ENCODE measurements at regions not wholly inside any gene's neighbourhood (a gene's known extent, or its start where the extent isn't known, plus 50 kb on each side); places are given as distances from the start of the nearest gene placed in this dataset.

DNA sequence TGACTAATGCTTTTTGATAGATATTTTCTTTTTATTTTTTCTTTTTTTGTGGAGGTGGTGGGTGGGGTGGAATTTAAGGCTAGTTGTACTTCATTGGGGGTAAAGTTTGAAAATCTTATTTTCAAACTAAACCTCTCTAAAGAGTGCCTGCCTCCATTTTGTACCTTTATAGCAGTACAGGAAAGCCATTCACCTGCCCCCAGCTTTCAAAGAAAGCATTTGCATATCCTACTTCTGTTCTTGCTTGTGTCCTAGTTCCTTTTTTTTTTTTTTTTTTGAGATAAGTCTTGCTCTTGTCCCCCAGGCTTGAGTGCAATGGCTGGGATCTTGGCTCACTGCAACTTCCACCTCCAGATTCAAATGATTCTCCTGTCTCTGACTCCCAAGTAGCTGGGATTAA is 766.2 kb upstream of the LRRC4C start:
- TF ChIP-seq CREB1 (IDR thresholded peaks at IDR 0.05) (no peak), CREB1 (CRISPR knock-in tag; IDR thresholded peaks at IDR 0.05) (no peak), ZNF720 (CRISPR knock-in tag; IDR thresholded peaks at IDR 0.05) (no peak), POLR2A (IDR thresholded peaks at IDR 0.05; ENCODE audit: insufficient read depth in 1 of 2, low read depth in 2 of 2, low read length in 2 of 2) (no peak), MEIS2 (CRISPR knock-in tag; IDR thresholded peaks at IDR 0.05) (no peak), EZH2 (conservative IDR thresholded peaks at IDR 0.05; ENCODE audit: low read depth, low read length) (no peak), ZFP37 (CRISPR knock-in tag; IDR thresholded peaks at IDR 0.05; ENCODE audit: borderline replicate concordance) (no peak)
